Liver (tissue), 8 donors: ENCODE measurements at regions not wholly inside any gene's neighbourhood (a gene's known extent, or its start where the extent isn't known, plus 50 kb on each side); places are given as distances from the start of the nearest gene placed in this dataset.

Experiments
- DNase-seq: peaks from one replicate; pipeline ENCODE4 v3.0.0-alpha.2; 2017; ENCODE audit warnings: low spot score
- H3K27ac ChIP-seq, 2 donors: one replicate each; pipeline ENCODE4 v1.7.0; 2013; ENCODE audit warnings: inconsistent platforms in 2 of 2, low read length in 2 of 2, control low read depth in 1 of 2, low read depth in 1 of 2, mild to moderate bottlenecking in 1 of 2
- H3K27me3 ChIP-seq, 4 donors: one replicate each; pipeline versions ENCODE4 v1.6.1 to v1.7.0; 2013; ENCODE audit warnings: low read length in 3 of 4, inconsistent platforms in 1 of 4, mild to moderate bottlenecking in 1 of 4, moderate library complexity in 1 of 4; ENCODE audit not compliant: control insufficient read depth in 4 of 4, insufficient read depth in 4 of 4
- H3K36me3 ChIP-seq, 4 donors: one replicate each; pipeline versions ENCODE4 v1.6.1 to v1.7.0; 2013; ENCODE audit warnings: low read length in 3 of 4, mild to moderate bottlenecking in 3 of 4, low read depth in 1 of 4, moderate library complexity in 1 of 4; ENCODE audit not compliant: control insufficient read depth in 4 of 4, insufficient read depth in 3 of 4
- H3K4me1 ChIP-seq, 4 donors: one replicate each; pipeline versions ENCODE4 v1.6.1 to v1.7.0; 2013; ENCODE audit warnings: low read length in 3 of 4, mild to moderate bottlenecking in 3 of 4, moderate library complexity in 1 of 4; ENCODE audit not compliant: control insufficient read depth in 4 of 4, insufficient read depth in 4 of 4
- H3K4me3 ChIP-seq, 3 donors: one replicate each; pipeline versions ENCODE4 v1.6.1 to v1.7.0; 2013; ENCODE audit warnings: low read length in 3 of 3, control low read depth in 1 of 3, low read depth in 1 of 3, mild to moderate bottlenecking in 1 of 3
- H3K9ac ChIP-seq, 2 donors: one replicate each; pipeline ENCODE4 v1.7.0; 2013; ENCODE audit warnings: low read length in 2 of 2, mild to moderate bottlenecking in 2 of 2, moderate library complexity in 2 of 2, control low read depth in 1 of 2, low read depth in 1 of 2
- H3K9me3 ChIP-seq, 4 donors: one replicate each; pipeline versions ENCODE4 v1.6.1 to v1.7.0; 2013; ENCODE audit warnings: low read length in 3 of 4; ENCODE audit not compliant: control insufficient read depth in 4 of 4
- EGR1 ChIP-seq, 2 donors: IDR thresholded peaks; 2 replicates each; pipeline ENCODE4 v1.6.1; 2016 to 2018; ENCODE audit warnings: antibody characterized with exemption in 2 of 2, low read depth in 2 of 2
- FOXA1 ChIP-seq: IDR thresholded peaks from 2 replicates; pipeline ENCODE4 v1.6.1; 2016; ENCODE audit warnings: antibody characterized with exemption
- FOXA2 ChIP-seq: IDR thresholded peaks from 2 replicates; pipeline ENCODE4 v1.6.1; 2016; ENCODE audit warnings: antibody characterized with exemption
- GABPA ChIP-seq, 2 donors: IDR thresholded peaks in 1 of 2; conservative IDR thresholded peaks in 1 of 2; 2 replicates each; pipeline ENCODE4 v1.6.1; 2016; ENCODE audit warnings: antibody characterized with exemption in 2 of 2, mild to moderate bottlenecking in 1 of 2, moderate library complexity in 1 of 2
- HNF4A ChIP-seq, 2 donors: conservative IDR thresholded peaks; 2 replicates each; pipeline ENCODE4 v1.6.1; 2016; ENCODE audit warnings: antibody characterized with exemption in 2 of 2, mild to moderate bottlenecking in 2 of 2
- HNF4G ChIP-seq: IDR thresholded peaks from 2 replicates; pipeline ENCODE4 v1.6.1; 2016; ENCODE audit warnings: antibody characterized with exemption
- JUND ChIP-seq, 2 donors: IDR thresholded peaks; 2 replicates each; pipeline ENCODE4 v1.6.1; 2016; ENCODE audit warnings: antibody characterized with exemption in 2 of 2
- NR2F2 ChIP-seq: IDR thresholded peaks from 2 replicates; pipeline ENCODE4 v1.6.1; 2016; ENCODE audit warnings: antibody characterized with exemption
- RAD21 ChIP-seq, 2 donors: IDR thresholded peaks; 2 replicates each; pipeline ENCODE4 v1.6.1; 2016; ENCODE audit warnings: antibody characterized with exemption in 2 of 2, mild to moderate bottlenecking in 2 of 2
- RXRA ChIP-seq, 2 donors: IDR thresholded peaks; 2 replicates each; pipeline ENCODE4 v1.6.1; 2017 to 2018; ENCODE audit warnings: antibody characterized with exemption in 2 of 2, mild to moderate bottlenecking in 1 of 2
- SP1 ChIP-seq: IDR thresholded peaks from 2 replicates; pipeline ENCODE4 v1.6.1; 2018; ENCODE audit warnings: antibody characterized with exemption, mild to moderate bottlenecking
- TAF1 ChIP-seq: conservative IDR thresholded peaks from 2 replicates; pipeline ENCODE4 v1.6.1; 2016; ENCODE audit warnings: antibody characterized with exemption, mild to moderate bottlenecking
- YY1 ChIP-seq: IDR thresholded peaks from 2 replicates; pipeline ENCODE4 v1.6.1; 2016; ENCODE audit warnings: antibody characterized with exemption, mild to moderate bottlenecking
- WGBS: extraction: QIAGEN DNeasy Blood & Tissue Kit; methylation state at CpG from one replicate; pipeline ENCODE4 v1.1.7; 2013; 5-methylcytosine and 5-hydroxymethylcytosine counted together
- TF ChIP-seq, protein P1 (sequence below): IDR thresholded peaks from 2 replicates; pipeline ENCODE4 v1.6.1; 2016; ENCODE audit warnings: antibody characterized with exemption, mild to moderate bottlenecking
- TF ChIP-seq, protein P2 (sequence below): IDR thresholded peaks from 2 replicates; pipeline ENCODE4 v1.6.1; 2016; ENCODE audit warnings: antibody characterized with exemption
- TF ChIP-seq, protein P3 (sequence below): fragments of 150-350 bp; IDR thresholded peaks from 2 replicates; pipeline ENCODE4 v1.5.1; 2017; ENCODE audit warnings: improper control_type of control experiment, low read depth, low read length; ENCODE audit not compliant: missing input control
- TF ChIP-seq, protein P4 (sequence below): IDR thresholded peaks from 2 replicates; pipeline ENCODE4 v1.6.1; 2016; ENCODE audit warnings: antibody characterized with exemption
- TF ChIP-seq, protein P5 (sequence below): IDR thresholded peaks from 2 replicates; pipeline ENCODE4 v1.6.1; 2016; ENCODE audit warnings: antibody characterized with exemption
- donor health status: healthy.
- donor health status: healthy.
- donor health status: healthy.
- donor health status: healthy.
- donor health status: healthy.

DNA sequence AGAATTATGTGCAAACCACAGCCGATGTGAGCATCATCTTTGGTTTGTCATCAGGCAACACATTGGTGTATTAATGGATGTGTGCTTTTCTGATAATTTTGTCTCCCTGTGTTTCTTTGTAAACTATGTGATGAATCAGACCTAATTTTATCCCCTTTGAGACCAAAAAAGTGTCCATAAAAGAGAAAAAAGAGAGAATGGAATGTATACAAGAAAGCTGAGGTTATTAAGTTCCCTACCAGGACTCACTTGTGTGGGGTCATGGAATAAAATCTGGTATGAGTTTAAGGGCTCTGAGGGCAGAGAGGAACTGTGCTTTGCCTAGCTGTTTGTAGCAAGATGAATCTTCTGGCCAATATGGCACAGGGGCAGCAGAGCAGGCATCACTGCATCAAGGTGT, 239.5 kb upstream of the HAND2 start:
- no peak overlapping the region for H3K4me3 ChIP-seq
- DNase-seq, result no peak
- H3K27ac ChIP-seq, result no peak overlapping the region
- H3K9ac ChIP-seq, result no peak overlapping the region
- WGBS, result 76% methylated on average over 1 of the region's 1 CpG
- no peaks in the 10 kb centered on the region for H3K36me3 ChIP-seq
- TF ChIP-seq, protein P1, sequence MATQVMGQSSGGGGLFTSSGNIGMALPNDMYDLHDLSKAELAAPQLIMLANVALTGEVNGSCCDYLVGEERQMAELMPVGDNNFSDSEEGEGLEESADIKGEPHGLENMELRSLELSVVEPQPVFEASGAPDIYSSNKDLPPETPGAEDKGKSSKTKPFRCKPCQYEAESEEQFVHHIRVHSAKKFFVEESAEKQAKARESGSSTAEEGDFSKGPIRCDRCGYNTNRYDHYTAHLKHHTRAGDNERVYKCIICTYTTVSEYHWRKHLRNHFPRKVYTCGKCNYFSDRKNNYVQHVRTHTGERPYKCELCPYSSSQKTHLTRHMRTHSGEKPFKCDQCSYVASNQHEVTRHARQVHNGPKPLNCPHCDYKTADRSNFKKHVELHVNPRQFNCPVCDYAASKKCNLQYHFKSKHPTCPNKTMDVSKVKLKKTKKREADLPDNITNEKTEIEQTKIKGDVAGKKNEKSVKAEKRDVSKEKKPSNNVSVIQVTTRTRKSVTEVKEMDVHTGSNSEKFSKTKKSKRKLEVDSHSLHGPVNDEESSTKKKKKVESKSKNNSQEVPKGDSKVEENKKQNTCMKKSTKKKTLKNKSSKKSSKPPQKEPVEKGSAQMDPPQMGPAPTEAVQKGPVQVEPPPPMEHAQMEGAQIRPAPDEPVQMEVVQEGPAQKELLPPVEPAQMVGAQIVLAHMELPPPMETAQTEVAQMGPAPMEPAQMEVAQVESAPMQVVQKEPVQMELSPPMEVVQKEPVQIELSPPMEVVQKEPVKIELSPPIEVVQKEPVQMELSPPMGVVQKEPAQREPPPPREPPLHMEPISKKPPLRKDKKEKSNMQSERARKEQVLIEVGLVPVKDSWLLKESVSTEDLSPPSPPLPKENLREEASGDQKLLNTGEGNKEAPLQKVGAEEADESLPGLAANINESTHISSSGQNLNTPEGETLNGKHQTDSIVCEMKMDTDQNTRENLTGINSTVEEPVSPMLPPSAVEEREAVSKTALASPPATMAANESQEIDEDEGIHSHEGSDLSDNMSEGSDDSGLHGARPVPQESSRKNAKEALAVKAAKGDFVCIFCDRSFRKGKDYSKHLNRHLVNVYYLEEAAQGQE, result no peak
- TF ChIP-seq EGR1 (IDR thresholded peaks at IDR 0.05; ENCODE audit: low read depth in 2 of 2), result no peak
- TF ChIP-seq, protein P2, sequence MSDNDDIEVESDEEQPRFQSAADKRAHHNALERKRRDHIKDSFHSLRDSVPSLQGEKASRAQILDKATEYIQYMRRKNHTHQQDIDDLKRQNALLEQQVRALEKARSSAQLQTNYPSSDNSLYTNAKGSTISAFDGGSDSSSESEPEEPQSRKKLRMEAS, result no peak
- TF ChIP-seq NR2F2, result no peak
- TF ChIP-seq, protein P3, sequence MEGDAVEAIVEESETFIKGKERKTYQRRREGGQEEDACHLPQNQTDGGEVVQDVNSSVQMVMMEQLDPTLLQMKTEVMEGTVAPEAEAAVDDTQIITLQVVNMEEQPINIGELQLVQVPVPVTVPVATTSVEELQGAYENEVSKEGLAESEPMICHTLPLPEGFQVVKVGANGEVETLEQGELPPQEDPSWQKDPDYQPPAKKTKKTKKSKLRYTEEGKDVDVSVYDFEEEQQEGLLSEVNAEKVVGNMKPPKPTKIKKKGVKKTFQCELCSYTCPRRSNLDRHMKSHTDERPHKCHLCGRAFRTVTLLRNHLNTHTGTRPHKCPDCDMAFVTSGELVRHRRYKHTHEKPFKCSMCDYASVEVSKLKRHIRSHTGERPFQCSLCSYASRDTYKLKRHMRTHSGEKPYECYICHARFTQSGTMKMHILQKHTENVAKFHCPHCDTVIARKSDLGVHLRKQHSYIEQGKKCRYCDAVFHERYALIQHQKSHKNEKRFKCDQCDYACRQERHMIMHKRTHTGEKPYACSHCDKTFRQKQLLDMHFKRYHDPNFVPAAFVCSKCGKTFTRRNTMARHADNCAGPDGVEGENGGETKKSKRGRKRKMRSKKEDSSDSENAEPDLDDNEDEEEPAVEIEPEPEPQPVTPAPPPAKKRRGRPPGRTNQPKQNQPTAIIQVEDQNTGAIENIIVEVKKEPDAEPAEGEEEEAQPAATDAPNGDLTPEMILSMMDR, result no peak
- H3K9me3 ChIP-seq, result no peaks in the 10 kb centered on the region
- H3K27me3 ChIP-seq, result no peaks in the 10 kb centered on the region
- no peaks in the 10 kb centered on the region for H3K4me1 ChIP-seq

DNA sequence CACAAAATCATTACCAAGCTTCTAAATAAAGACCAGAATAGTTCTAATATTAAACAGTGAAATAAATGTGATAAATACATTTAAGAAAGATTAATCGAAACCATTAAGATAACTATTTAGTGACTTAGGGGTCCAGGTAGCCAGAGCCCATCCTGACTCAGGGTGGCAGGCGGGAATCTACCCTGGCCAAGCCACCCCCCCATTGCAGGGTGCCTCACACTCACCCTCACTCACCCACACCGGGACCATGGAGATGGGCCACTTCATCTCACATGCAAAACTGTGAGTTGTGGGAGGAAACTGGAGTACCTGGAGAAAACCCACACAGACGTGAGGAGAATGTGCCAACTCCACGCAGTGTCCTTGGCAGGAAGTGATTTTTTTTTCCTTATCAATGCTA, 237.6 kb upstream of the HAND2 start:
- Histone ChIP-seq H3K9me3 (no peaks in the 10 kb centered on the region), H3K4me1 (no peaks in the 10 kb centered on the region), H3K27me3 (no peaks in the 10 kb centered on the region), H3K9ac (no peak overlapping the region), H3K27ac (no peak overlapping the region), H3K4me3 (no peak overlapping the region), H3K36me3 (no peaks in the 10 kb centered on the region)
- WGBS, result 68% methylated on average over 5 of the region's 5 CpGs
- DNase-seq, result no peak
- TF ChIP-seq, protein P4, sequence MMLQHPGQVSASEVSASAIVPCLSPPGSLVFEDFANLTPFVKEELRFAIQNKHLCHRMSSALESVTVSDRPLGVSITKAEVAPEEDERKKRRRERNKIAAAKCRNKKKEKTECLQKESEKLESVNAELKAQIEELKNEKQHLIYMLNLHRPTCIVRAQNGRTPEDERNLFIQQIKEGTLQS, result no peak
- TF ChIP-seq SP1 (no peak), GABPA (IDR thresholded peaks at IDR 0.05 in 1 of 2, conservative IDR thresholded peaks at IDR 0.05 in 1 of 2) (no peak), FOXA1 (no peak), HNF4G (no peak), RAD21 (IDR thresholded peaks at IDR 0.05) (no peak), EGR1 (IDR thresholded peaks at IDR 0.05; ENCODE audit: low read depth in 2 of 2) (no peak), NR2F2 (no peak), RXRA (IDR thresholded peaks at IDR 0.05) (no peak), TAF1 (no peak), HNF4A (conservative IDR thresholded peaks at IDR 0.05) (no peak), YY1 (no peak), JUND (IDR thresholded peaks at IDR 0.05) (no peak), FOXA2 (no peak)
- TF ChIP-seq, protein P5, sequence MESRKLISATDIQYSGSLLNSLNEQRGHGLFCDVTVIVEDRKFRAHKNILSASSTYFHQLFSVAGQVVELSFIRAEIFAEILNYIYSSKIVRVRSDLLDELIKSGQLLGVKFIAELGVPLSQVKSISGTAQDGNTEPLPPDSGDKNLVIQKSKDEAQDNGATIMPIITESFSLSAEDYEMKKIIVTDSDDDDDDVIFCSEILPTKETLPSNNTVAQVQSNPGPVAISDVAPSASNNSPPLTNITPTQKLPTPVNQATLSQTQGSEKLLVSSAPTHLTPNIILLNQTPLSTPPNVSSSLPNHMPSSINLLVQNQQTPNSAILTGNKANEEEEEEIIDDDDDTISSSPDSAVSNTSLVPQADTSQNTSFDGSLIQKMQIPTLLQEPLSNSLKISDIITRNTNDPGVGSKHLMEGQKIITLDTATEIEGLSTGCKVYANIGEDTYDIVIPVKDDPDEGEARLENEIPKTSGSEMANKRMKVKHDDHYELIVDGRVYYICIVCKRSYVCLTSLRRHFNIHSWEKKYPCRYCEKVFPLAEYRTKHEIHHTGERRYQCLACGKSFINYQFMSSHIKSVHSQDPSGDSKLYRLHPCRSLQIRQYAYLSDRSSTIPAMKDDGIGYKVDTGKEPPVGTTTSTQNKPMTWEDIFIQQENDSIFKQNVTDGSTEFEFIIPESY, result no peak
- TF ChIP-seq, protein P2, result no peak
- TF ChIP-seq, protein P3, result no peak
- TF ChIP-seq, protein P1, result no peak
